ENCODE measurements at regions not wholly inside any gene's neighbourhood (a gene's known extent, or its start where the extent isn't known, plus 50 kb on each side); places are given as distances from the start of the nearest gene placed in this dataset.
"Not testable (repeated sequence)": the region's sequence is repeated elsewhere in the genome, so short reads cannot be mapped to it uniquely, and the experiment has no call there.

DNA sequence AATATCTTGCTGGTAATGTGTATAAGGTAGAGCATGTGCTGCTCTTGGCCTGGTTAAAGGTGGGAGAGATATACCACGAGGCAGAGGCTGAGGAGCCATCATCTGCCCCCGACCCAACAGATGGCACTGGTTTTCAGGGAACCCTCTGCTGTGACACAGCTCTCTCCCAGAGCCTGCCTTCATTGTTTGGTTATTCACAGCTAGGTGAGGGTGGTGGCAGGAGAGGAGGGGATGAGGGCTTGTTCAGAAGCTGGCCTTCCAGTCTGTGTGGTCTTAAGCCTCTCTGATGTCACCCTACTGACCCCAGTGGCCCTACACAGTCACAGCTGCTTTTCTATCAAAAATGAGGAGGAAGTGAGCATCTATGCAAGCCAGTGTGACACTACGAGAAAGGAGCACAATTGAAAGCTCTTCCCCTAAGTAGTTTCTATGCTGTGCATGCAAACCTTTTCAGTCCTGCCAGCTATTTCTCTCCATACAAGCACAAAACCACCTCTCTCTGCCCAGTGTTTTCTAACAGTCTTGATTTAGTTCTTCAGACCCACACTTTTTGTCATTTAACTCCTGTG is 258.4 kb upstream of the AGTR1 start:
- no peak for DNase-seq

DNA sequence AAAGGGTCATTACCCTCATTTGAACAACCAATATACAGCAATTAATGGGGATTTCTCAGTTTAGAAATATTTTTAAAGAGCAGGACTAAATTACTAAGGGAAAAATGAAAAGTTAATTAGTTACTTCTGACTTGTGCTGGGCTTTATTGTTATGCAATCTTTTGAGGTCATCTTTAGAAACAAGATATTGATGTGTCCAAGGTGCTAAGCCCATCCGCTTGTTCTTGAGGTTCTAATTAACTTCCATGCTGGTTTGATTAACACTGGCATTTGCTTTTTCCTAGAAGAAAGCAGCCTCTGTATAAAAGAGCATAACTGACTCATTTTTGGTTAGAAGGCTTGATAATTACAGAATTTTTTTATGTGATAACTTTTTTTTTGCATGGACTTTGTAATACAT is 256.5 kb upstream of the AGTR1 start:
- DNase-seq = no peak

DNA sequence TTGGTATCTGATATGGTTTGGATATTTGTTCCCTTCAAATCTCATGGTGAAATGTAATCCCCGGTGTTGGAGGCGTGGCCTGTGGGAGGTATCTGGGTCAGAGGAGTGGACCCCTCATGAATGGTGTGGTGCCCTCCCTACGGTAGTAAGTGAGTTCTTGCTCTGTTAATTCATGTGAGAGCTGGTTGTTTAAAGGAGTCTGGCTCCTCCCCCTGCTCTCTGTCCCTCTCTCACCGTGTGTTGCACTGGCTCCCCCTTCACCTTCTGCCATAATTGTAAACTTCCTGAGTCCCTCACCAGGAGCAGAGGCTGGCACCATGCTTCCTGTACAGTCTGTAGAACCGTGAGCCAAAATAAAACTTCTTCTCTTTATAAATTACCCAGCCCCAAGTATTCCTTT is 246.9 kb upstream of the AGTR1 start:
- DNase-seq = peak; percentile 81

DNA sequence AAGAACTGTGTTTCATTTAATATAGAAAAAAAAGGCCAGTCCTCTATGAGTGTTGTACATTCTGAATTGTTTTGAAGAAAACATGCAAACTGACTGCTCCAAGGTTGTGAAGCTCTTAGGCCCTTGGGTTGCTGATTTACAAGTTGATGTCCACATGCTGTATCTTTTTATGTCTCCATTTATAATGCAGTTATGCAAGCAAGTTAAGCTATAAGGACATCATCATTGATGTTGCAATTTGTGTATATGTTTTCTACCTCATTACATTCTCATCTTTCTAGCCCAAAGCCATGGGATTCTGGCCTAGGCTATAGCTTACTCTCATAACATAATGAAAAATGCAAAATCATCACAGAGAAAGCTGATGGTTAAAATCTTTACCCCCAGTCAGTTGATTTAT is 245.7 kb upstream of the AGTR1 start:
- DNase-seq = no peak

DNA sequence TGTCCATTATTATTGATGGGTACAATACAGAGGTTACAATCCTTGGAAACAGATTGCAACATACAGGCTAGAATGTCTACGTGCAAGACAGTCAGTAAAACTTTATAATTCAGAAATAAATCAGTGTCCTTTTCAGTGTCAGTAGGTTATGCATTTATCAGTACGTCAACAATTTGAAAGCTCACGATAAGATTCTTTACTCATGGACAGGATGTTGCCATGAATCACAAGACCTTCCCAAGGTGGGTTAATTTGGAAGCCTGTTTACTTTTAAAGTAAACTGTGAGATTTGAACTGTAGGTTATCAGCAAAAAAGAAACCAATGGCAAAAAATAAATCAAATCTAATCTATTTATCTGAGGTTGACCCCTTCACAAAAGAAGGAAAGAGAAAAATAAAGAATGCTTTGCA is 243.9 kb upstream of the AGTR1 start:
- no peak for DNase-seq

DNA sequence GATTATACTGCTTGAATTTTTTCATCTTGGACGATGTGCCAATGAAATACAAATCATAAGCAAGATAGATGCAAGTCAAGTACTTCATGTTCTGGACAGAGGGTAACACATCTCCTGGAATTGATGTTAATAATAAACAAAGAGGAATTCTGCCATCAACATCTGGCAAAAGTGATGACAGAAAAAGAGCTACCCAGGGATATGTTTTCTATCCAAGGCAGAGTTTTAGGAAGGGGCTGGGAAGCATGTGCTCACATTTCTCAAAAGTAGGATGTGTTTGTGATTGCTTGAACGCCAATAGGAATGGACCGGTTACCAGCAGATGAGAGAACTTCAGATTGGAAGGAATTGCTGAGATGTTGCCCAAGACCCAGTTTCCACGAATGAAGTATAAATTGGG is 242.6 kb upstream of the AGTR1 start:
- no peak for DNase-seq

DNA sequence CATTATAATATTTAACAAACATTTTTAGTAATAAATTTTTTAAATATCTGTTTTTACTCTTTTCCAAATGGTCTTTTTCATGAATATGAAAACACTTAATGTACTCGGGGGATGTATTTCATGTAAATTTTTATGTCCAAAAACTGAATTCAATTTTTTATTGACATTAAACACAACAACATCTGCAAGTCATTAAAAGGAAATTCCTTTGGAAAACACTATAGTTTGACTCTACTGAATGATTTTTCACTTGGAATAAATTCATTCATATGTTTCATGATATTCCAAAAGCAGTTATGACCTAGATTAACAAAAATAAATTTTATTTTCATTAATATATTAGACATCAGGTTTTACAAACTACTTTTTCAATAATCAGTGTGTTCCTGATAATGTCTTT is 239.8 kb upstream of the AGTR1 start:
- no peak for DNase-seq

DNA sequence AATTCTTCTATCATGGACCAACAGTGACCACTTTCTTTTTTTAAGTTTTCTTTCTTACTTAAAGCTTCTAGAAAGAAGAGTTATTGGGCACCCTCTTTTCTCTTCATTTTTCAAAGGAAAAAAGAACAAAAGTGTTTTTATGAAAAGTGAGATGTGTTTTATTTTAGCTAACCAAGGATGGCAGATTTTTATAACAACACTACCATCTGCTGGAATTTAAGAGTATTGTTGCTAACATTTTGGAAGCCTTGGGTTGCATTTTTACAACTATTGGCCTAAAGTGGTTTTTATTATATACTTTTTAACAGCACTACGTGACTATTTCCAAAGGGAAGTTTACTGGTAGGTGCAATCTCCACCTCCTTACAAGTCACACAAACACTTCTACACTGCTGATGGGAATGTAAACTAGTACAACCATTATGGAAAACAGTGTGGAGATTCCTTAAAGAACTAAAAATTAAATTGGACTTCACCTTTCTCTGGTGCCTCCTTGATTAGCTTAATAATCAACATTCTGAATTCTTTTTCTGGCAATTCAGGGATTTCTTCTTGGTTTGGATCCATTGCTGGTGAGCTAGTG is 237.7 kb upstream of the AGTR1 start:
- DNase-seq = no peak

DNA sequence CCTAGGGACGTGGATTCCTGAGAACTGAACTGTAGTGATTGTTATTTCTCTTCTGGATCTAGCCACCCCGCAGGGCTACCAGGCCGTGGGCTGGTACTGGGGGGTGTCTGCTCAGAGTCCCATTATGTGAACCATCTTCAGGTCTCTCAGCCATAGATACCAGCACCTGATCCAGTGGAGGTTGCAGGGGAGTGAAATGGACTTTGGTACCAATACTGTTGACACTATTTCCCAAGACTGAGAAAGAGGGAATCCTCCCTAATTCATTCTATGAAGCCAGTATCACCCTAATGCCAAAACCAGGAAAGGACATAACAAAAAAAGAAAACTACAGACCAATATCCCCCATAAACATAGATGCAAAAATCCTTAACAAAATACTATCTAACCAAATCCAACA is 237.0 kb upstream of the AGTR1 start:
- no peak for DNase-seq

DNA sequence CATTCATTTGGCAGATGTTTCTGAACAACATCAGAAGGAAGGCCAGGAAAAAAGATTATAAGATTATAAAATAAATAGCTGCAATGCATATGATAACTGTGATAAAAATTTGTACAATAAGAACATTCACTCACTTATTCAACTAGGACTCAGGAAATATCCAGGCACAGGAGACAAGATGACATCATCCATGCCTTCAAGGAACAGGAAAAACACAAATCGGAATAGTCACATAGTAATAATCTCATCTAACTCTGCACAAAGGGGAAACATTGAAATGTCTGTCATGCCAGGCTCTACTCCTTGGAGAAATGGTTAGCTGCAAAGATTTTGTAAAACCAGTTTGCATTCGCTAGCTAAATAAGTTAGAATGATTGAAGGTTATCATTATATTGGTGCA is 233.5 kb upstream of the AGTR1 start:
- no peak for DNase-seq

DNA sequence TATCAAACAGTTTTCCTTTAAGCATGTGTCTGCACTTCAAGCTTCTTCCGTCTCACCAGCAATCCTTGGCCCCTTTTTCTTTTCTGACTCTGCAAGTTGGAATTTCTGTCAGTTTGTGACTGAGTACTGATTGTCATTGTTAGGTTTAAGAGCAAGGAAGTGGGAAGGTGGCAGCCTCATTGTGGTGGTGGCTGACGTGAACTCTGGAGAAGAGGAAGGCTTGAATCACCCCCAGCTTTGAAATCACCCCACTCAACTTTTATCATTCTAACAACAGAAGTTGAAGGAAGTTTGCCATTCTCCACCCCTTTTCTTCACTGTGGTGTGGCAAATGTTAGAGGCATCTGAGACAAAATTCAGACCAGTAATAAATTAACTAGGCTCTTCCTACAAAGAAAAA is 231.6 kb upstream of the AGTR1 start:
- DNase-seq = no peak

DNA sequence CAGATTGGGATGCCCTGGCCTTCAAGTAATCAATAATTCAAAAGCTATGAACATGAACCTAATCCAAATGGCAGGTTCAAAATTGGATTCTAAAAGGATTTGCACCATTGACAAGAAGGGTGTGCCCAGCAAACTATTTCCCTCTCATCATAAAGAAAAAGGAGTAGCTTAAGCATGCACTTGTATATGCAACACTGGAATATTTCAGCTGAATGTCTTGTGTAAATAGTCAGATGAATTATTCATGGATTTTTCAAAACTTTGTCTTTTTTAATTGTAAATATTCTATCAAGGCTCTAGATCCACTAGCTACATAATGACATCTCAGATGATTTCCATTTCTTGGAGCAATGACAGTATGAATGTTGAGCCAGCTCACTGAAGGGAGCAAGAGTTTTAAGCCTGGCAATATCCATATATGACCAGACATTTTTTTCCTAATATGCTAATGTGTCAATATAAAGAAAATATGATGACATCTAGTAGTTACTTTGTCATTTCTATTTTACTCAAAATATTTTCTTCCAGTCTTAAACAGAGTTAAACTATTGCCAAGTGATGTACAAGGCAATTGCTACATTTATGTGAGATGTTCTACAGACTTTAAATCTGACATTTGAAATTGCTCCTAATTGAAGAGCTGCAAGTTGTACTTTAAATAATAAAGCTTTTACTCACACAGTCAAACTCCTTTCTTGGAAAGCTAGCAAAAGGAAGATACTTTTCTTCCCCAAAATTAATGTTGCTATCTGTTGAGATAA is 230.5 kb upstream of the AGTR1 start:
- no peak for DNase-seq

DNA sequence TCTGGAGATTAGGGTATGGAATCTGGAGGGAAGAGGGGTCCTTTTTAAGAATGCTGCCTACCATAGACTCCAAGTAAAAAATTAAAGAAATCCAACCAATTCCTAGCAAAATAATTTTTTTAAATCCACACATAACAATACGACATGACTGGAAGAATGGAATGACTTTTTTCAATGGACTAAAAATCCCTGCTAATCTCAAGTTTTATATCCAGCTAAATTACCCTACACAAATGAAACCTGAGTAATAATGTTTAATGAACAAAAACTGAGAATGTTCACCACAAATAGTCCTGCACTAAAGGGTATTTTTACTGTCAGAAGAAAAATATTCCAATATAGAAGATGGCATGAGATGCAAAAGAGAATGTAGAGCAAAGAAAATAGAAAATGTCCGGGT is 220.3 kb upstream of the AGTR1 start:
- DNase-seq = no peak

DNA sequence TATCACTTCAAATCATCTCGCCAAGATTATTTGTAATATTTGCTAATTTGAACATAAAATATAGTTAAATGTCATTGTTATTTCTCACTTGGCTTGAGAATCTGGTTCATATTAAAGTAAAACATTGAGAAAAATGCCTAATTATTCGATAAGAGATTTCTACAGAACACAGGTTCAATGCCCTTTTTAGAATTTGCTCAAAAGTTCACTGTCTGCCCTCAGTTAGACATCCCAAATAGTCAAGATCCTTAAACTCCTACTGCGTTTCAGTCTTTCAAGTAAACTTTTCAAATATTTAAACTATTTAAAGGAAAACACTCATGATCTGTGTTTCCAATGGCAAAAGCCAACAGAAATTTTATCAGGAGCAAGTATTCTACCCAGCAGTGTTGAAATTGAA is 204.1 kb upstream of the AGTR1 start:
- no peak for DNase-seq

DNA sequence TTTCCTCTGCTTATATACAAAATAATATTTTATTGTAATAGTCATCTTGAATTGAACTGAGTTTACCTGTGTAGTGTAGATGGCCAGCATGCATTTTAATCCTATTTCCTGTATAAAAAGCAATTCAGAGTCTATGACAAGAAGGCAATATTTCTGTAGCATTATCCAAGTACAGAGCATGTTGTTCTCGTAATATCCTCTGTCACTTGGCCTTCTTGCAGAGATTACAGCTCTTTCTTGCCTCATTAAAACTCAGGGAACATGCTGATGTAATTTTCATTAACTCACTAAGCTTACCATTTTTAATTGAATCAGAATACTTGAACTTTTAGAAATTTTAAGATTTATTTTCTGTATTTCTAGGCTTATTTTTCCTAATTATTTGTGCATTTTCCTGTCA is 203.3 kb upstream of the AGTR1 start:
- no peak for DNase-seq

DNA sequence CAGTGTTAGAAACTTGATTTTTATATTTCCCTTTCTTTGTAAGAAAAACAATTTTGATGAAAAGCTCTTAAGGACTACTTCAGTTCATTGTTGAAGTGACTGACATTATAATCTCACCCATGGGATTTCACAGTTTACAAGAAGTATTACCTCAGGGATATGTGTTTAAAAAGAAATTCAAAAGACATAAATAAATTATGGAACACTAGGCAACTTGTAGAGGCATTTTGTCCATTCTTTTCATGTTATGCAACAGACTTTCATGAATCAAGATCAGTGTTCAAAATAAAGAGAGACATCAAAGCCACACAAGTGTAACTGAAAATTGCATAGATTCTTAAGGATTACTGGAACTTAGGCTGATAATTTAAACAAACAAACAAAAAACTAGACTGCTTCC is 196.8 kb upstream of the AGTR1 start:
- no peak for DNase-seq

DNA sequence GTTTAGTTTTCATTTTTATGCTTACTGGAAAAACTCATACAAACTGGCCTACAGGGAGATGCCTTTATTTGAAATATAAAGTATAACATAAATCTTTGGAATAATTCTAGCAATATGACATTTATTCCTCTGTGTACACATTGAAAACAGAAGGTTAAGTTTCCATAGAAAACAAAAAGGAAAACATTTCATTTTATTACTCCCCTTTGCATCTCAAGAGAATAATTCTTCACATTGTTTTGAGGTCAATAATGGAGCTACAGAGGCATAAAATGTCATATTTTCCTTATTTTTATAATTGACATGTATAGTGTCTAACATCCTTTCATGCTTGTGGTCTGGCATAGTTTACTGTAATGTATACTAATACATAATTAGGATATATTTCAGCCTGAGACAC is 187.6 kb upstream of the AGTR1 start:
- DNase-seq = no peak

DNA sequence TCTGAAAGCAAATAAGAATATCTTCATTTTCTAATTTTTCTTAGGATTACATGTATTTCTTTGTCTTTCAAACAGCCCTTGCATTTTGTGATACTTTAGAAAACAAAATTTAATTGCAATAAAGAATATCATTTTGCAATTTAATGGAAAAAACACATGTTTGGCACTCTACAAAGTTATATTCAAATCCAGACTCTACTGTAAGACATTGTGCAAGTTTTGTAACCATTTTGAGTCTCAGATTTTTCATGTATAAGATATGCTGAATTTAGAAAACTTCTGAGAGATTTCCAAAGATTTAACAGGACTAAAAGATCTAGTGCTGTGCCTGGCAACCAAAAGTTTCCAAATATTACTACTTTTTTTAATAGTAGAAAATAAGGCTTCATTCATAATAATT is 187.1 kb upstream of the AGTR1 start:
- DNase-seq = no peak

DNA sequence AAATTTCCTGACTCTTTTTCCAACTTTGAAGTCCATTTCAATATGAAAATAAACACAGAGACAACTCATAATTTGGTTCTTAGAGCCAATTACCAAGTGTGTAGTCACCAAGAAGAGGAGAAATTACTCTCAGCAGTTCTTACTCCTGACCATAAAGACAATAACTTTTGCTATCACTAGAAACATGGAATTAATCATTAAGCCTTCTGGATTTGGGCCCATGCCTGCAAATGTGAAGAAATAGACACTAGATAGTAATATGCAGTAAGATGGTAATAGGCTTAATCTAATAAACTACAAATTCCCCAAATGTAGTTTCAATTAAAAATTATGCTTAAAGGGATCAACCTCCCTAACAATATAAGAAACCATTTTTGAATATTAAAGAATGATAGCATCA is 185.1 kb upstream of the AGTR1 start:
- no peak for DNase-seq

DNA sequence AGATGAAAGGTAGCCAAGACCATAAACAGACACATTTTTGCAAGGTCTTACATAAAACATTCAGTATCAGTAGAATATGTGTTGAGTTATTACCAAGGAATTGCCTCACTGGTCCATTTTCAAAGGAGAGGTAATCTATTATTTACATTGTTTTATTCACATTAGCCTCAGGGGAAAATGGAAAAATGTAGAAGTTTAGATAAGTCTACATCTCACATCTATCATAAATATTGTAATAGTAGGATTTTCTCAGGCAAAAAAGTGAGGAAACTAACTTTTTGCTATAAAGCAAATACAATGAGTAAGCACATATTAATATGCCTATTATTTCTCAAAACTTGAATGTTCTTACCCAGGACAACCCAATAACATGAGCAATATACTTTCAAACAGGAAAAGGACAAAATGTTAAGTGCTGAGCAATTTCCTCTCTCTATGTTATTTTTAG is 184.6 kb upstream of the AGTR1 start:
- no peak for DNase-seq

DNA sequence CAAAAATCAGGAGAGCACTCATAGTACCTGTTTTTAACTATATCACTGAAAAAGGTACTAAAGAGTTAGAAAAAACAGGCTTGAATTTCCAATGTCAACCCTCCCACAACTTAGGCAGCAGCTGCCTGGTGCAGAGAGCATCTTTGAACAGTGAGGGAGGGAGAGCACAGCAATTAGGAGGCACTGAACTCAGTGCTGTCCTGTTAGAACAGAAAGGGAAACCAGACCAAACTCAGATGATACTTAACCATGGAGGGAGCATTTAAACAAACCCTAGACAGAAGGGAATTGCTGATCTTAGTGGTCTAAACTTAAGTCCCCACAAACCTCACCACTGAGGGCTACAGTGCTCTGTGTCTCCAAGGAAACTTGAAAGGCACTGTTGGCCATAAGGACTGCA is 179.2 kb upstream of the AGTR1 start:
- no peak for DNase-seq

DNA sequence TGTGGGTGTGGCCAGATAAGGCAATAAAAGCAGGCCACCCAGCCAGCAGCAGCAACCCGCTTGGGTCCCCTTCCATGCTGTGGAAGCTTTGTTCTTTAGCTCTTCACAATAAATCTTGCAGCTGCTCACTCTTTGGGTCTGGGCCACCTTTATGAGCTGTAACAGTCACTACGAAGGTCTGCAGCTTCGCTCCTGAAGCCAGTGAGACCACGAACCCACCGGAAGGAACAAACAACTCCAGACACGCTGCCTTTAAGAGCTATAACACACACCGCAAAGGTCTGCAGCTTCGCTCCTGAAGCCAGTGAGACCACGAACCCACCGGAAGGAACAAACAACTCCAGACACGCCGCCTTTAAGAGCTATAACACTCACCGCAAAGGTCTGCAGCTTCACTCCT is 172.1 kb upstream of the AGTR1 start:
- DNase-seq = not testable (repeated sequence)

DNA sequence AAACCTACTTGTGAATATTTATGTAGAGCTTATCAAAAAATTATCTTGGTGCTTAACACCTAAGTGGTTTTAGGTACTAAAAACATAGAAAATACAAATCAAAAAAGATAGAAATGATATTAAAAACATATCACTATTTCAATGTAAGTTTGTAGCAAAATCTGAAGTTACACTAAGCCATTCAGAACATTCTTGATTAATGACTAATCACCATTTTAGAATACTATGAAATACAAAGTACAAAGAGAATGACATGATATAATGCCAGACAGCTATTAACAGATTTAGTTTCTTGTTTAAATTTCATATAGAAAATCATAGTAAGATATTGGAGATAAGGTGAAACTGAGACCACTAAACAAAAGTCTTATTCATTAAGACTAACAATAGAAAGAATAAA is 169.7 kb upstream of the AGTR1 start:
- DNase-seq = no peak

DNA sequence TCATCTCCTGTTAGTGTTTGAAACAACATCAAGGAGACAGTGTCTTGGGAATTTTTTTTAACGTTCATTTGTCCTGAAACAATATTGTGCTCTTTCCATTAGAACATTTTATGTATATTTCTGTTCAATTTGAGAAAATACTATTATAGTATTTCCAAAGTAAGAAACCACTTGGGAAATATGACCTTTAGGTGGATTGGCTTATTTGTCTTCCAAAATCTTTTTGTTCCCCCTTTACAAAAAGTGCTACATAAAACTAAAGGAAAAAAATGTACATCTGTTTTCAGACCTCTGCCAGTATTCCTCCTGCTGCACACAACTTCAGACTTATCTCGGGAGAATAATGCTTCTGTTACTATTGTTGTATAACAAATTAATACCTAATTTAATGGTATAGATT is 165.9 kb upstream of the AGTR1 start:
- DNase-seq = no peak

DNA sequence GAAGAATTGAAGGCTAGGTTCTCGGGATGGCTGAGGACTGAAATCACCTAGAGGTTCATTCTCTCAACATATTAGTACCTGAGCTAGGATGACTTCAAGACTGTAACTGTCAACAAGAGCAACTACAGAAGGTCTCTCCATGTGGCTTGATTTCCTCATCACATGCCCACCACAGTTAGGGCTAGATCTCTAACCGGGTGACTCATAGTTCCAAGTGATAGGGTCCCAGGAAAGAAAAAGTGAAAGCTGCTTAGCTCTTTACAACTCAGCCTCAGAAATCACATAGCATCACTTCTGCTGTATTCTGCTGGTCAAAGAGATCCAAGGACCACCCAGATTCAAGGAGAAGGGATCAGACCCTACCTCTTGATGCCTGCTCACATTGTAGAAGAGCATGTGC is 165.4 kb upstream of the AGTR1 start:
- no peak for DNase-seq

Measured in NCI-H146 (cell line).